ENCODE measurements at regions not wholly inside any gene's neighbourhood (a gene's known extent, or its start where the extent isn't known, plus 50 kb on each side); places are given as distances from the start of the nearest gene placed in this dataset.

DNA sequence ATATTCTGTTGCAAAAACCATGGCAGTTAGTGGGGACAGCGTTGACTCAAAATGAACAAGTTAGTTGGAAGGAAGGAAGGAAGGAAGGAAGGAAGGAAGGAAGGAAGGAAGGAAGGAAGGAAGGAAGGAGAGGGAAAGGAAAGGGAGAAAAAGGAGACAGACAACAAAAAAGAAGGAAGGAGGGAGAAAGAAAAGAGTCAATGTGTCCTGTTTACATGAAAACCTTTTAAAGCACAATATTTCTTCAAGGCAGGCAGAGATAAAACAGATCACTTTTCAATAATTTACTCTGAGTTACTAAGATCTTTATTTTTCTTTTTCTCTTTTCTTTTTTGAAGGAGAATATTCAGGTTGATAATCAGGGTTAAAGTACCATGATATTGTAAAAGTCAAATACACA, 99.4 kb downstream of the CCER1 start:
- Histone ChIP-seq H3K27ac (ENCODE audit: low read depth in 1 of 2, low read length in 1 of 2) (no peak overlapping the region), H3K4me3 (no peak overlapping the region), H3K9me3 (ENCODE audit: control insufficient read depth in 4 of 4, insufficient read depth in 3 of 4, low read length in 3 of 4) (no peaks in the 10 kb centered on the region), H3K36me3 (ENCODE audit: control insufficient read depth in 4 of 4, insufficient read depth in 4 of 4, low read length in 4 of 4) (no peaks in the 10 kb centered on the region), H3K27me3 (ENCODE audit: control insufficient read depth in 3 of 3, insufficient read depth in 3 of 3, low read length in 2 of 3) (no peaks in the 10 kb centered on the region), H3K9ac (ENCODE audit: insufficient read depth in 1 of 2, low read length in 2 of 2) (no peak overlapping the region), H3K4me1 (ENCODE audit: control insufficient read depth in 5 of 5, insufficient read depth in 5 of 5, low read length in 5 of 5) (peaks cover 0 to 3% (median 0%) of the 10 kb centered on the region in 5 donors)
- 61 to 63% methylated on average over 1 of the region's 1 CpG for WGBS, 2 donors
- DNase-seq, result no peak
- TF ChIP-seq, protein P1, sequence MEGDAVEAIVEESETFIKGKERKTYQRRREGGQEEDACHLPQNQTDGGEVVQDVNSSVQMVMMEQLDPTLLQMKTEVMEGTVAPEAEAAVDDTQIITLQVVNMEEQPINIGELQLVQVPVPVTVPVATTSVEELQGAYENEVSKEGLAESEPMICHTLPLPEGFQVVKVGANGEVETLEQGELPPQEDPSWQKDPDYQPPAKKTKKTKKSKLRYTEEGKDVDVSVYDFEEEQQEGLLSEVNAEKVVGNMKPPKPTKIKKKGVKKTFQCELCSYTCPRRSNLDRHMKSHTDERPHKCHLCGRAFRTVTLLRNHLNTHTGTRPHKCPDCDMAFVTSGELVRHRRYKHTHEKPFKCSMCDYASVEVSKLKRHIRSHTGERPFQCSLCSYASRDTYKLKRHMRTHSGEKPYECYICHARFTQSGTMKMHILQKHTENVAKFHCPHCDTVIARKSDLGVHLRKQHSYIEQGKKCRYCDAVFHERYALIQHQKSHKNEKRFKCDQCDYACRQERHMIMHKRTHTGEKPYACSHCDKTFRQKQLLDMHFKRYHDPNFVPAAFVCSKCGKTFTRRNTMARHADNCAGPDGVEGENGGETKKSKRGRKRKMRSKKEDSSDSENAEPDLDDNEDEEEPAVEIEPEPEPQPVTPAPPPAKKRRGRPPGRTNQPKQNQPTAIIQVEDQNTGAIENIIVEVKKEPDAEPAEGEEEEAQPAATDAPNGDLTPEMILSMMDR (IDR thresholded peaks at IDR 0.05; ENCODE audit: control extremely low read depth, extremely low read depth), result no peak
- no peak for ATAC-seq (ENCODE audit: insufficient read depth, low FRiP score)

DNA sequence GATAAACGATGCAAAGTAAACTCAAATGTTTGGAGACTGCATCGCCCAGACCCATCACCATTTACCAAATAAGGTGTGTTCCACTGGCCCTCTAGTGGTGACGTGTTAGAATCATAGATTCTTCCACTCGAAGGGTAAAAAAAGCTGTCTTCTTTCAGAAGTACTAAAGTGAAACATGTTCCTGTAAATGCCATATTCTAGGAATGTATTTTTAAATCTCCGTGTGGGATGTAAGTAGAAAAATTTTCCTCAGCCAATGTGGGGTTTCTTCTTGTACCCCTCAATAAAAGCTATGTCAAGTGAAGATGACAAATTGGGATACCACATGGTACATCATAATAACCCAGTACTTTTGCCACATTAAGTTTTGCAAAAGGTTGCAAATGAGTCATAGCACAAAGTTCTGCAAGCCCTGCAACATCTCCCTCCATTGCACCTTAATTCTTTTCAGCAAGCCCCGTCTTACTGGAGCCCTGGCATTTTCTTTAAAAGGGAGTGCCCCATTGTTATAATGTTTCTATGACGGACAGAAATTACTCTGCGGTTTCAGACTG, 100.8 kb downstream of the CCER1 start:
- TF ChIP-seq, protein P1 (IDR thresholded peaks at IDR 0.05; ENCODE audit: control extremely low read depth, extremely low read depth), result peak; percentile 20
- Histone ChIP-seq H3K27me3 (ENCODE audit: control insufficient read depth in 3 of 3, insufficient read depth in 3 of 3, low read length in 2 of 3) (no peaks in the 10 kb centered on the region), H3K36me3 (ENCODE audit: control insufficient read depth in 4 of 4, insufficient read depth in 4 of 4, low read length in 4 of 4) (no peaks in the 10 kb centered on the region), H3K9ac (ENCODE audit: insufficient read depth in 1 of 2, low read length in 2 of 2) (no peak overlapping the region), H3K27ac (ENCODE audit: low read depth in 1 of 2, low read length in 1 of 2) (no peak overlapping the region), H3K9me3 (ENCODE audit: control insufficient read depth in 4 of 4, insufficient read depth in 3 of 4, low read length in 3 of 4) (no peaks in the 10 kb centered on the region), H3K4me3 (no peak overlapping the region), H3K4me1 (ENCODE audit: control insufficient read depth in 5 of 5, insufficient read depth in 5 of 5, low read length in 5 of 5) (peaks cover 0 to 3% (median 0%) of the 10 kb centered on the region in 5 donors)
- DNase-seq (peak; percentile 35 to 85 (median 73)), ATAC-seq (ENCODE audit: insufficient read depth, low FRiP score) (no peak)
- WGBS, 2 donors, result 32 to 38% methylated on average over 8 of the region's 8 CpGs

DNA sequence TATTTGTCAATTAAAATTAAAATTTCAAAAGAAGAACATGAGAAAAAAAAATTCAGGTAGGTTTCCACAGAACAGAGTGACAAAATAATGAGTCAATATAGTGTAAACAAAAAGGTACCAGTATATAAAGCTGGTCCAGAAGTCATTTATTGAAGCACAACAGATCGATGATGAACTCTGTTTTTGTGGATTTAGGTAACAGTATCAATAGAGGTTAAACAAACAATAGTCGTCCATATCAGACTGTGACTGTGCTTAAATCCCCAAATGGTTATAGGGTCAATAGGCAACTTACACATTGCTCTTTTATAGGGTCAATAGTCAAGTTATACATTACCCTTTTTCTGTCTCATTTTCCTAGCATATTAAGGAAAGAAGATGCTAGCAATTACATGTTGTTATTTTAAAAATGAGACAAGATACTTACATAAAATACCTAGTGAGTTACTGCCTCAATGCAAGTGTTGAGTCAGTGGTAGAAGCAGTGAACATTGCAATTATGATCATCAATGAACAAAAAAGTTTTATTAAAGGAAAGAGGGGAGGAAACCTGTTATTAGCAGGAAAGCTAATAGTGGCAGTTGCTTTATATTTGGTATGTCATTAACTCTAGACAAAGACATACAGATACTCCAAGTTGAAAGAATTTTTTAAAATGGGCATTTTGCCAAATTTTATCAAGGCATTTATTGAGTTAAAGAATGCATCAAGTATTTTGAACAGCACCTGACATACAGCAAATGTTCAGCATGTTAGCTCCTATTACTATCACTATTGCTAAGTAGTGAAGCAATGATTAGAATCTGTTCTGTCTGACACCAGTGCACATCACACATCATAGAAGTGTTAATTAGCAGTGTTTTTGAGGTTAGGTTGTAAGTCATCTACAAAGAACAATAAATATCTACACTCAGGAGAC, 102.9 kb downstream of the CCER1 start:
- no peaks in the 10 kb centered on the region for H3K36me3 ChIP-seq (ENCODE audit: control insufficient read depth in 4 of 4, insufficient read depth in 4 of 4, low read length in 4 of 4)
- WGBS, 2 donors, result 73 to 79% methylated on average over 2 of the region's 2 CpGs
- no peak for ATAC-seq (ENCODE audit: insufficient read depth, low FRiP score)

More for the DNA sequence above, 102.9 kb downstream of the CCER1 start:
- H3K4me1 ChIP-seq (ENCODE audit: control insufficient read depth in 5 of 5, insufficient read depth in 5 of 5, low read length in 5 of 5), result no peaks in the 10 kb centered on the region
- no peak overlapping the region for H3K9ac ChIP-seq (ENCODE audit: insufficient read depth in 1 of 2, low read length in 2 of 2)
- no peaks in the 10 kb centered on the region for H3K9me3 ChIP-seq (ENCODE audit: control insufficient read depth in 4 of 4, insufficient read depth in 3 of 4, low read length in 3 of 4)
- H3K4me3 ChIP-seq, result no peak overlapping the region
- H3K27me3 ChIP-seq (ENCODE audit: control insufficient read depth in 3 of 3, insufficient read depth in 3 of 3, low read length in 2 of 3), result no peaks in the 10 kb centered on the region
- TF ChIP-seq, protein P1 (IDR thresholded peaks at IDR 0.05; ENCODE audit: control extremely low read depth, extremely low read depth), result no peak
- H3K27ac ChIP-seq (ENCODE audit: low read depth in 1 of 2, low read length in 1 of 2), result no peak overlapping the region
- DNase-seq, result no peak

Measured in lung (tissue), 11 donors.